Spleen (tissue), 7 donors: ENCODE measurements at regions not wholly inside any gene's neighbourhood (a gene's known extent, or its start where the extent isn't known, plus 50 kb on each side); places are given as distances from the start of the nearest gene placed in this dataset.

Source experiments
- POLR2AphosphoS5 ChIP-seq, 3 donors: sonication (generic); formaldehyde crosslinking; IDR thresholded peaks; one replicate each; pipeline ENCODE4 v1.5.1; 2017; ENCODE audit warnings: antibody characterized with exemption in 3 of 3
- TF ChIP-seq, protein P1 (sequence below), 11 experiments: fragments of 200-600 bp in 7 of 11; fragments of 450-650 bp in 4 of 11; sonication (generic) in 4 of 11; IDR thresholded peaks in 8 of 11; conservative IDR thresholded peaks in 3 of 11; 1 replicate in 7 of 11; 2 replicates in 4 of 11; pipeline versions ENCODE4 v1.4.0 to v1.8.0; 2016 to 2021; ENCODE audit warnings: antibody characterized with exemption in 11 of 11, inconsistent platforms in 4 of 11, mild to moderate bottlenecking in 1 of 11
- donor health status: DM: no; HTN: no; CAD: no; lungs with moderate emphysema.
- donor health status: DM: no; HTN: no; CAD: no.
- donor health status: DM: no; HTN: no; CAD: no.

DNA sequence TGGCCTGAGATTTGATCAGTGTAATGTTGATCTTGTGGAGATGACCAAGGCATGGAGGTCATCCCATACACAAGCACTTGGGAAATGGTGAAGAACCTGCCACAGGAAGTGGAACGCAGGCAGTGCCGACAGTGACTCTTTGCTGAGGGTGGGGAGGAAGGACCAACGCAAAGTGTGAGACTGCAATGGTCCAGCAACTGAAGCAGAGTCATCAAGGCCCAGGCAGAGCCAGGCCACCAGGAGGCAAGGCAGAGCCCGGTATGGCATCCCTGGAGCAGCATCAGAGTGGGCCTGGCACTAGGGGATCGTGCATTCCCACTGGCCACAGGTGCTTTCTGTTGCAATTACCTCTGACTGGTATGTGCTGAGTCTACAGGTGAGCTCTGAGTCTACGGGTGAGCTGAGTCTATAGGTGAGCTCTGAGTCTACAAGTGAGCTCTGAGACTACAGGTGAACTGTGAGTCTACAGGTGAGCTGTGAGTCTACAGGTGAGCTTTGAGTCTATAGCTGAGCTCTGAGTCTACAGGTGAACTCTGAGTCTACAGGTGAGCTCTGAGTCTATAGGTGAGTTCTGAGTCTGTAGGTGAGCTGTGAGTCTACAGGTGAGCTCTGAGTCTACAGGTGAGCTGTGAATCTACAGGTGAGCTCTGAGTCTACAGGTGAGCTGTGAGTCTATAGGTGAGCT is 132.9 kb downstream of the KLF6 start:
- TF ChIP-seq, protein P1, sequence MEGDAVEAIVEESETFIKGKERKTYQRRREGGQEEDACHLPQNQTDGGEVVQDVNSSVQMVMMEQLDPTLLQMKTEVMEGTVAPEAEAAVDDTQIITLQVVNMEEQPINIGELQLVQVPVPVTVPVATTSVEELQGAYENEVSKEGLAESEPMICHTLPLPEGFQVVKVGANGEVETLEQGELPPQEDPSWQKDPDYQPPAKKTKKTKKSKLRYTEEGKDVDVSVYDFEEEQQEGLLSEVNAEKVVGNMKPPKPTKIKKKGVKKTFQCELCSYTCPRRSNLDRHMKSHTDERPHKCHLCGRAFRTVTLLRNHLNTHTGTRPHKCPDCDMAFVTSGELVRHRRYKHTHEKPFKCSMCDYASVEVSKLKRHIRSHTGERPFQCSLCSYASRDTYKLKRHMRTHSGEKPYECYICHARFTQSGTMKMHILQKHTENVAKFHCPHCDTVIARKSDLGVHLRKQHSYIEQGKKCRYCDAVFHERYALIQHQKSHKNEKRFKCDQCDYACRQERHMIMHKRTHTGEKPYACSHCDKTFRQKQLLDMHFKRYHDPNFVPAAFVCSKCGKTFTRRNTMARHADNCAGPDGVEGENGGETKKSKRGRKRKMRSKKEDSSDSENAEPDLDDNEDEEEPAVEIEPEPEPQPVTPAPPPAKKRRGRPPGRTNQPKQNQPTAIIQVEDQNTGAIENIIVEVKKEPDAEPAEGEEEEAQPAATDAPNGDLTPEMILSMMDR (IDR thresholded peaks at IDR 0.05 in 8 of 11, conservative IDR thresholded peaks at IDR 0.05 in 3 of 11): no peak
- no peak for TF ChIP-seq POLR2AphosphoS5 (IDR thresholded peaks at IDR 0.05)
